Kidney (tissue), 13 donors: ENCODE measurements at regions not wholly inside any gene's neighbourhood (a gene's known extent, or its start where the extent isn't known, plus 50 kb on each side); places are given as distances from the start of the nearest gene placed in this dataset.

Experiments
- DNase-seq, 5 donors: peaks; one replicate each; pipeline ENCODE4 v3.0.0-alpha.2; 2013 to 2020
- FAIRE-seq: peaks from 2 replicates; lab custom pipeline; 2012; peaks lifted over from hg19 to GRCh38; lab: Jason Lieb, UNC
- H3K27ac ChIP-seq, 2 donors: one replicate each; pipeline ENCODE4 v1.7.0; 2013; ENCODE audit warnings: low read depth in 2 of 2, low read length in 2 of 2, inconsistent platforms in 1 of 2
- H3K27me3 ChIP-seq: one replicate; pipeline ENCODE4 v1.7.1; 2013; ENCODE audit warnings: low read length, inconsistent platforms; ENCODE audit not compliant: control insufficient read depth, insufficient read depth
- H3K36me3 ChIP-seq, 3 donors: one replicate each; pipeline versions ENCODE4 v1.7.0 to v1.7.1; 2013; ENCODE audit warnings: low read length in 3 of 3, control low read depth in 1 of 3, inconsistent platforms in 1 of 3; ENCODE audit not compliant: insufficient read depth in 3 of 3, control insufficient read depth in 2 of 3
- H3K4me1 ChIP-seq, 3 donors: one replicate each; pipeline versions ENCODE4 v1.7.0 to v1.7.1; 2013; ENCODE audit warnings: low read length in 3 of 3, inconsistent platforms in 1 of 3, low read depth in 1 of 3; ENCODE audit not compliant: control insufficient read depth in 2 of 3, insufficient read depth in 2 of 3
- H3K4me3 ChIP-seq, 3 donors: one replicate each; pipeline versions ENCODE4 v1.7.0 to v1.8.1; 2013; ENCODE audit warnings: low read length in 3 of 3, control low read depth in 1 of 3, inconsistent platforms in 1 of 3
- H3K9ac ChIP-seq, 3 donors: one replicate each; pipeline versions ENCODE4 v1.7.0 to v1.7.1; 2013; ENCODE audit warnings: low read length in 3 of 3, control low read depth in 1 of 3, inconsistent platforms in 1 of 3
- H3K9me3 ChIP-seq, 3 donors: one replicate each; pipeline versions ENCODE4 v1.7.0 to v1.7.1; 2013; ENCODE audit warnings: low read length in 3 of 3, control low read depth in 1 of 3, inconsistent platforms in 1 of 3; ENCODE audit not compliant: control insufficient read depth in 2 of 3, insufficient read depth in 1 of 3
- intact Hi-C: fragments of 100-400 bp; cut with DNase I; formaldehyde crosslinking; loops from one replicate; pipeline ENCODE4 v1.11.1; 2022
- TF ChIP-seq, protein P1 (sequence below): IDR thresholded peaks from 3 replicates; pipeline ENCODE4 v1.5.1; 2012; ENCODE audit warnings: mild to moderate bottlenecking, moderate library complexity, borderline replicate concordance; ENCODE audit not compliant: insufficient read depth; ENCODE audit errors: extremely low read depth
- donor health status: control.
- donor health status: control.
- donor health status: control.
- donor health status: control.
- donor health status: control.
- donor health status: DM: yes; HTN: yes; CAD: no.
- donor health status: Normal renal cell carcinoma (clear cell type).

- Histone ChIP-seq H3K4me1 (no peaks in the 10 kb centered on the region), H3K36me3 (no peaks in the 10 kb centered on the region), H3K9ac (no peak overlapping the region), H3K4me3 (no peak overlapping the region), H3K9me3 (peaks cover 0 to 2% (median 0%) of the 10 kb centered on the region in 3 donors), H3K27ac (no peak overlapping the region), H3K27me3 (peaks cover 2% of the 10 kb centered on the region)
- intact Hi-C loops, result no loop called here
- TF ChIP-seq, protein P1, sequence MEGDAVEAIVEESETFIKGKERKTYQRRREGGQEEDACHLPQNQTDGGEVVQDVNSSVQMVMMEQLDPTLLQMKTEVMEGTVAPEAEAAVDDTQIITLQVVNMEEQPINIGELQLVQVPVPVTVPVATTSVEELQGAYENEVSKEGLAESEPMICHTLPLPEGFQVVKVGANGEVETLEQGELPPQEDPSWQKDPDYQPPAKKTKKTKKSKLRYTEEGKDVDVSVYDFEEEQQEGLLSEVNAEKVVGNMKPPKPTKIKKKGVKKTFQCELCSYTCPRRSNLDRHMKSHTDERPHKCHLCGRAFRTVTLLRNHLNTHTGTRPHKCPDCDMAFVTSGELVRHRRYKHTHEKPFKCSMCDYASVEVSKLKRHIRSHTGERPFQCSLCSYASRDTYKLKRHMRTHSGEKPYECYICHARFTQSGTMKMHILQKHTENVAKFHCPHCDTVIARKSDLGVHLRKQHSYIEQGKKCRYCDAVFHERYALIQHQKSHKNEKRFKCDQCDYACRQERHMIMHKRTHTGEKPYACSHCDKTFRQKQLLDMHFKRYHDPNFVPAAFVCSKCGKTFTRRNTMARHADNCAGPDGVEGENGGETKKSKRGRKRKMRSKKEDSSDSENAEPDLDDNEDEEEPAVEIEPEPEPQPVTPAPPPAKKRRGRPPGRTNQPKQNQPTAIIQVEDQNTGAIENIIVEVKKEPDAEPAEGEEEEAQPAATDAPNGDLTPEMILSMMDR, result no peak
- FAIRE-seq, result no peak
- no peak for DNase-seq
Measured at GRCh38 chr5:2267991-2268390, 385.3 kb upstream of the IRX4 start.

GRCh38 chr5:2266641-2267240 lies 384.0 kb upstream of the IRX4 start:
- peaks cover 2% of the 10 kb centered on the region for H3K27me3 ChIP-seq
- H3K4me3 ChIP-seq, result no peak overlapping the region
- FAIRE-seq (no peak), DNase-seq (no peak)
- intact Hi-C loops, result no loop called here
- H3K9me3 ChIP-seq, result peaks cover 0 to 2% (median 0%) of the 10 kb centered on the region in 3 donors
- no peak overlapping the region for H3K9ac ChIP-seq
- TF ChIP-seq, protein P1, result no peak
- H3K27ac ChIP-seq, result no peak overlapping the region
- H3K4me1 ChIP-seq, result no peaks in the 10 kb centered on the region
- H3K36me3 ChIP-seq, result no peaks in the 10 kb centered on the region

GRCh38 chr5:2265341-2265740 lies 382.6 kb upstream of the IRX4 start:
- FAIRE-seq (no peak), DNase-seq (no peak)

More at GRCh38 chr5:2265341-2265740, 382.6 kb upstream of the IRX4 start:
- Histone ChIP-seq H3K9ac (no peak overlapping the region), H3K27me3 (peaks cover 2% of the 10 kb centered on the region), H3K9me3 (peaks cover 0 to 2% (median 0%) of the 10 kb centered on the region in 3 donors), H3K27ac (no peak overlapping the region), H3K4me1 (no peaks in the 10 kb centered on the region), H3K4me3 (no peak overlapping the region), H3K36me3 (no peaks in the 10 kb centered on the region)
- intact Hi-C loops, result no loop called here
- TF ChIP-seq, protein P1, result no peak
